Effector CD4-positive, alpha-beta T cell (primary cell): ENCODE measurements at regions not wholly inside any gene's neighbourhood (a gene's known extent, or its start where the extent isn't known, plus 50 kb on each side); places are given as distances from the start of the nearest gene placed in this dataset.

Source experiments
- DNase-seq: peaks from one replicate; pipeline ENCODE4 v3.0.0-alpha.2; 2020

- no peak for DNase-seq
Observed at GRCh38 chr6:170160031-170160627, 130.7 kb downstream of the DLL1 start.

DNA sequence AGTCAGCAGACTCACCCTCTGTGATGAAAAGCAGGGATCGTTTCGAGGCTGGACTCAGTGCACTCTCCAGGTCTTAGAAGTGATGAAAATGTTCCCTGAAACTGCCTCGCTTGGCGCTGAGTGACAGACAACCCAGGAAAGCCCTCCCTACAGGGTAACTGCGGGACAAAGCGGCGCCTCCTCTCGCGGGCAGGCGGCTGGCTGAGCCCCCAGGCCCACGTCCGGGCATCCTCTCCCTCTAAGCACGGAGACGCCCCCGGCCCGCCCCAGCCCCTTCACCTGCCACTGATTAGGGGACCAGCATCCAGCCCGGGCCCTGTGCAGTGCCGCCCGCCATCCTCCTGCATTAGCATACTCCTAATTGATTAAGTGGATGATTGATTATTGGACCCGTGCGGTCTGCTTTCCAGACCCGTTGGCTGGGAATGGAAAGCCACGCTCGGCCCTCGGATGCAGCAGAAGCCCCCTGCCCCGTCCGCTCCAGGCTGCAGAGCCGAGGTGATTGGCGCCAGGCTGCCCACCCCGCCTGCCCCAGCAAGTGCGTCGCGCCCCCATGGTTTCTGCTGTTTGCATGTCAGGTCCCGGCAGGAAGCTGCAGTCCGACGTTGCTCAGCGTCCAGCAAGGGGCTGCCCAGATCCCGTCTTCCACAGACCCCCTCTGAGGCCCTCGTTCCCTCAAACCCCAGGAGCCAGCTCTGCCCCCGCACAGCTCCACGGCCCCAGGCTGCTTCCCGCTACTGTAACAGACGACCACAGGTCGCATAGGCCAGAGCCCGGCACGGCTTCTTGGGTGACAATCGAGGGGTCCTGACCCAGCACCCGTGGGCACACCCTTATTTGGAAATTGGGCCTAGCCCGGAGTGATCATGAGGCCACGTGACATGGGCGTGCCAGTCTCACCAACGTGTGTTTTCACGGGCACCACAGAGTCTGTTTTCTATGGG, 131.6 kb downstream of the DLL1 start:
- no peak for DNase-seq

- no peak for DNase-seq
Observed at GRCh38 chr6:170158296-170159021, 132.4 kb downstream of the DLL1 start.

DNA sequence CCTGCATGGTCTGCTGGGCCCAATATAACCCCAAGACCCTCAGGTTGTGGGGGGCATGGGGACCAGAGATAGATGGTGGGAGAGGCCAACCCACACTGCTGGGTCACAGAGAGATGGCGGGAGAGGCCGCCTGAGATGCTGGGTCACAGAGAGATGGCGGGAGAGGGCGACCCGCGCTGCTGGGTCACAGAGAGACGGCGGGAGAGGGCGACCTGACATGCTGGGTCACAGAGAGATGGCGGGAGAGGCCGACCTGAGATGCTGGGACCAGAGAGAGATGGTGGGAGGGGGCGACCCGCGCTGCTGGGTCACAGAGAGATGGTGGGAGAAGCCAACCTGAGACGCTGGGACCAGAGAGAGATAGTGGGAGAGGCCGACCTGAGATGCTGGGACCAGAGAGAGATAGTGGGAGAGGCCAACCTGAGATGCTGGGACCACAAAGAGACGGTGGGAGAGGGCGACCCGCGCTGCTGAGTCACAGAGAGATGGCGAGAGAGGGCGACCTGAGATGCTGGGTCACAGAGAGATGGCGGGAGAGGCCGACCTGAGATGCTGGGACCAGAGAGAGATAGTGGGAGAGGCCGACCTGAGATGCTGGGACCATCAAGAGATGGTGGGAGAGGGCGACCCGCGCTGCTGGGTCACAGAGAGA, 133.2 kb downstream of the DLL1 start:
- no peak for DNase-seq

- no peak for DNase-seq
Observed at GRCh38 chr6:170156448-170157375, 134.2 kb downstream of the DLL1 start.

GRCh38 chr6:170155464-170156196, 135.2 kb downstream of the DLL1 start:
- DNase-seq, result no peak

DNA sequence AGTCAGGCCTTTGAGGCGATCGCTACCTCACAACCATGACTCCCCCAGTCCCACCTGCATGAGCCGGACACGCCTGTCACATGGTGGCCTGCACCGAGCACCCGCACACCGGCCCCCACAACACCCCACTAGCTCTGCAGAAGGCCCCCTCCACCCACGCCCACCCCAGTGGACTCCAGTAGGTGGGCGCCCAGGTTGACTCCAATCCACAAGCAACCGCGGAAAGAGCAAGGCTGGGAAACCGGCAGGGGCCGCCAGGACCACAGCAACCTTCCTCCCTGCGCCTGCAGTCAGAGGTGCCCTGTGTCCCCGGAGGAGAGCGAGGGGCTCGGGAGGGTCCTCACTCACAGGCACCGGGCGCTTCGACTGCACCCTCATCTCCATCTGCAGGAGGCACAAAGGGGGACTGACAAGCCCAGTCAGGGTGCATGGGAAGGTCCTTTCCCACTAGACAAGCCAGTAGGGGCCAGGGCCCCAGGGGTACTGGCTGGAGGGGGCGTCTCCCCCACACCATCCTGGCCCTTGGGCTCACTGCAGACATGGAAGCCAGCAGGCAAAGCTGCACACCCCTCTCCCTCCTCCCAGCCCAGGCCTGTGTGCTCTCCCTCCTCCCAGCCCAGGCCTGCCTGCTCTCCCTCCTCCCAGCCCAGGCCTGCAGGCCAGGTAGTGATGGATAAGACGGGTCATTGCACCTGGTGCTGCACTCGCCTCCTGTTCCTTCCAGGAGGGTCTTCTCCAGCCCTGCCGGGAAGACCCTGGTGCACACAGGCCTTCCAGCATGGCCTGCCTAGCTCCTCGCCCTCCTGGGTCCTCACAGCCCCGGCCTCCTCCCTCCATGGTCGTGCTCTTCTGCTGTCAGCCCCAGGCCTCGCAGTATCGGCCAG, 137.2 kb downstream of the DLL1 start:
- DNase-seq, result no peak

GRCh38 chr6:170152989-170153388, 137.9 kb downstream of the DLL1 start:
- DNase-seq, result no peak

DNA sequence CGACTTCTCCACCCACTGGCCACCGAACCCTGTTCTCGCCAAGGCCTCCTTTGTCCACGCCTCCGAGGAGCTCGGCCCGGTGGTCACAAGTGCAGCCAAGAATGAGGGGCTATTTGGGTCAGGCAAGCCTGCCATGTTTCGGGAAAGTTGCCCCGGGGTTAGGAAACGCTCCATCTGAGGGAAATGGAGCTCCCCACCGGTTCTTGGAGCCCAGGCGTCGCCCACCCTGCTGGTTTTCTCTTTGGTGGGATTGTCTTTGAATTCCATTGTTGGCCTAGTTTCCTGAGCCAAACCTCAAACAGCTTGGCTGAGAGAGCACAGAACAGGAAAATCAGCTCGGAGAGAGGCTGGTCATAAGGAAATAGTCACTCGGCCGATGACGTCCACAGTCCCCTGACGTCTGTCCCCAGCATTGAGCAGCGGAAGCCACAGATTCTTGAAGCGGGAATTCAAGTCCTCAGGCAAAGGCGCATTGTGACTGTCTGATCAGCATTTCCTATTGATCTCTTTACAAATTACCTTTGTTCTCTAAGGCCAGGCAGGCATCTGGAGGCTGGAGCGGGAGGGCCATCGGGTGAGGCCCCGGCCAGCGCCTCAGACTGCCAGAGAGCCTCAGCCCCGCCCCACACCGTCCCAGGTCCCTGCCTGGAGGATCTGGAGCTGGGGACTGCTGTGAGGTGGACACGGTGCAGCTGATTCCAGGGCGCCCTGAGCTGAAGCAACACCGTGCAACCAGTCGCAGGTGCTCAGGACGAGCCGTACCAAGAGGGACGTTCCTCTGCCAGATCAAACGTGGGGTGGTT, 138.6 kb downstream of the DLL1 start:
- no peak for DNase-seq

- no peak for DNase-seq
Observed at GRCh38 chr6:170151804-170152123, 139.1 kb downstream of the DLL1 start.

DNA sequence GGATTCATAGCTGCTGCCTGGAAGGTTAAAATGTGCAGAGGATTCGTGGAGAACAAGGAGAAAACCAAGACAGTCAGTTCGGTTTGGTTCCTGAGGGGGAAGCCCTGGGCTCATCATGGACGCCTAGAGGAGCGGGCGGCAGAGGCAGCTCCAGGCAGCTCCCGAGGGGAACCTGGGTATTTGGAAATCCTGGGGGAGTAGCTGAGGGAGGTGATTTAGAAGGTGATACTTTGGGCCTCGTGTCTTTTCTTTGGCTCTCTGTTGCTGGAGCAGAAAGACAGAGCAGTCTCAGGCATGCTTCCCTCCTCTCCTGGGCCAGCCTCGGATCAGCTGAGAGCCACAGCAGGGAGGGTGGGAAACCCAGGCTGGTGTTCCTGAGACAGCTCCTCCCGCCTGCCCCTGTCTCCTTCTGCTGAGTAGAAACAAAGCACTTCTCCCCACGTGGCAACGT, 139.5 kb downstream of the DLL1 start:
- DNase-seq, result no peak

DNA sequence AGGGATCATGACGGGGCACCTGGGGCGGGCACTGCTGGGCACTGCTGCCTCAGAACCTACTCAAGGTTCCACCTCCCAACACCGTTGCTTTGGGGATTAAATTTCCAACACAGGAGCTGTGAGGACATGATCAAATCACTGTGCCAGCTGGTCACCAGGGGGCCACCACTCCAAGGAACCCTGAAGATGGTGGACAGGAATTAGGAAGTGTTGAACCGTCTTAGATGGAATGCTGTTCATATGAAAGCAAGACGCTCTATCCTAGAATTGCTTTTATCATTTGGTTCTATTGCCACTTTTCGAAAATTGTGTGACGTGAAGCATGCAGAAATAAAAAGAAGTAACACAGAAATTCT, 140.3 kb downstream of the DLL1 start:
- DNase-seq, result no peak

DNA sequence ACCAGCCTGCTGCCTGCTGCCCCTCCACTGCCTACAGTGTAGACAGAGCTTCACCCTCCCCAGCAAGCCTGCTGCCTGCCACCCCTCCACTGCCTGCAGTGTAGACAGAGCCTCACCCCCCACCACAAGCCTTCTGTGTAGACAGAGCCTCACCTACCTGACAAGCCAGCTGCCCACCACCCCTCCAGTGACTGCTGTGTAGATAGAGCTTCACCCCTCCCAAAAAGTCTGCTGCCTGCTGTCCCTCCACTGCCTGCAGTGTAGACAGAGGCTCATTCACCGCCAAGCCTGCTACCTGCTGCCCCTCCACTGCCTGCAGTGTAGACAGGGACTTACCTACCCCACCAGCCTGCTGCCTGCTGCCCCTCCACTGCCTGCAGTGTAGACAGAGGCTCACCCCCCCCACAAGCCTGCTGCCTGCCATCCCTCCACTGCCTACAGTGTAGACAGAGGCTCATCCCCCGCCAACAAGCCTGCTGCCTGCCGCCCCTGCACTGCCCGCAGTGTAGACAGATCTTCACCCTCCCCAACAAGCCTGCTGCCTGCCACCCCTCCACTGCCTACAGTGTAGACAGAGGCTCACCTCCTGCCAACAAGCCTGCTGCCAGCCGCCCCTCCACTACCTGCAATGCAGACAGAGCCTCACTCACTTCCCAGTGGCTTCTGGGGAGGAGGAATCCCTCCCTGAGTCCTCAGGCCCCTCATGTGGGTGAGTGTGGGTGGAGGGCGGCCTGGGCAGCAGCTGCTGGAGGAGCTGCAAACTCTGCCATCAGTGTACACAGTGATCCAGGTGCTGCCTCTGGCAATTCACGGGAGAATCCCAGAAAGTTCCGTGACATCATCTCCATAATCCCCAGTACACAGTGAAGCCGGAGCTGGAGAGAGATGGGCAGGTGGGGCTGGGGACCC, 140.9 kb downstream of the DLL1 start:
- DNase-seq, result no peak

- no peak for DNase-seq
Observed at GRCh38 chr6:170148709-170149470, 142.0 kb downstream of the DLL1 start.

DNA sequence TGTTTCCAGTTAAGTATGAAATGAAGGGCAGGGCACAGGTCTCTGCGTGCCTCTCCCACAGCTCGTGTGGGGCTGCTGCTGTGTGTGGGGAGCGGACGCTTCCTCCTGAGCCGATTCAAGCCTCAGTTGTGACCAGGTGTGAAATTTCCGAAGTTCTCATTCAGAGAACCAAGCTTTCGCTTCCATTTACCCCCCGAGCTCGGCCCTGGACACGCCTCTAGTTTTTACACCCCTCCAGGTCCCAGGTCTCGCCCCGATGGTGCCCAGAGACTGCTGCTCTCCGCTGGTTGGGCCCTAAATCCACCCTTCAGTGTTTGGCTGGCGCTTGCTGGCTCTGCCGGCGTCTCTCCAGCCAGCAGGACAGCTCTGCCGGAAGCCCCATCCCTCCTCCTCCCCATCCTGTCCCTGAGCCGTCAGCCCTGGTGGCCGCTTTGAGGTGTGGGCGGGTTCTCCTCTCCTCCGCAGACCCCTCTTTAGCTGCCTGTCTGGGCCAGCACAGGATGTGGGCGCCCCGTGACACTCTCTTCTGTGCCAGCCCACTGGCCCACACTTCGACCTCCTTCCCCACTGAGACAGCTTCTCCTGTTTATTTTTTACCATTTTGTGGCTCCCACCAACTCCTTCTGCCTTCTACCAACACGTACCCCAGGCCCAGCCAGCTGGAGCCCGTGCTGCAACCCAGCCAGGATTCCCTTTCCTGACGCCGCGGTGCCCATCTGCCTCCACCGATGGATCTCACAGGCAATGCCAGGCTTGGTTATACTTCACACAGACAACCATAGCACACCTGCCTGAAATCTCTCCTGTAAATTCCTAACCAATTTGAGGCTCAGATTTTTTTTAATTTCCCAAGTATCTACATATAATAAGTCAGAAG, 142.8 kb downstream of the DLL1 start:
- DNase-seq, result no peak

DNA sequence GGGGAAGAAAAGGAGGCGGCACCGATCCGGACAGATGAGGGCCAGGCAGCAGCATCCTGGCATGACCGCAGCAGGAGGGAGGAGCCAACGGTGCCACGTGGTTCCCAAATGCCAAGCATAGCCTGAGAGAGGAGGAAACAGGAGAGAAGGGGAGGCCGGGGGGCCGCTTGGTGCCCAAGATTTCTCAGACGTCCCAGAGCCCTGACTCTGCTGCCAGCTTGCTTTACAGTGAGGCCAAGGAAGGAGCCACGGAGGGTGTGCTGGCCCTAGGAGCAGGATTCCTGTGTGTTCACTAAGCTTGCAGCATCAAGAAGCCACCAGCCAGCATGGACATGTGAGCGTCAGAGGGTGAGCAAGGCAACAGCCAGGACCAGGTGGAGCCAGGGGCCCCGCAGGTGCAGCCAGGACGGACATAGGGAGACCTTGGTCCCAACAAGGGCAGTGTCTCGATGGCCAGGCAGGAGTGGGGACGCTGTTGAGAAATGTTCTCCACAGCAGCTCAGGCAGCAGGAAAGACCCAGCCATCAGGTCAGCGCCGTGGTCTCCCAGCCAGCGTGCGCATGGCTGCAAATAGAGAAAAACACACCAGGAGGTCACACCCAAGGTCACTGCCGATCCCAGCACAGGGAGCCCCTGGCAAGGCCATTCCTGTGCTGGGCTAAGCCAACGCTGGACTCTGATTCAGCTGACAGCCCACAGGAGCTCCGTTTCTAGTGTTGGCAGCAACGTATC, 143.7 kb downstream of the DLL1 start:
- DNase-seq, result no peak
